Effector memory CD8-positive, alpha-beta T cell (primary cell): ENCODE measurements at regions not wholly inside any gene's neighbourhood (a gene's known extent, or its start where the extent isn't known, plus 50 kb on each side); places are given as distances from the start of the nearest gene placed in this dataset.

Source experiments
- ATAC-seq: fragments of 150-1000 bp; cut with Tn5 transposase; replicated peaks from 2 replicates; pipeline ENCODE4 v1.10.0; 2021; ENCODE audit warnings: mild to moderate bottlenecking, moderate library complexity
- DNase-seq, 3 experiments: peaks; one replicate each; pipeline ENCODE4 v3.0.0; 2021
- H3K27ac Mint-ChIP-seq, 2 donors: one replicate each; pipeline ENCODE4 v1.8.0; 2022; ENCODE audit warnings: mild to moderate bottlenecking in 2 of 2, mixed read lengths in 2 of 2, moderate library complexity in 2 of 2
- H3K27me3 Mint-ChIP-seq, 2 donors: one replicate each; pipeline ENCODE4 v1.8.0; 2022; ENCODE audit warnings: mixed read lengths in 2 of 2
- H3K36me3 Mint-ChIP-seq: one replicate; pipeline ENCODE4 v1.8.0; 2022; ENCODE audit warnings: mild to moderate bottlenecking, moderate library complexity, mixed read lengths; ENCODE audit not compliant: insufficient read depth
- H3K4me1 Mint-ChIP-seq, 2 donors: one replicate each; pipeline ENCODE4 v1.8.0; 2022; ENCODE audit warnings: low read depth in 2 of 2, mixed read lengths in 2 of 2
- H3K4me3 Mint-ChIP-seq, 2 donors: one replicate each; pipeline ENCODE4 v1.8.0; 2022; ENCODE audit warnings: mild to moderate bottlenecking in 2 of 2, mixed read lengths in 2 of 2, moderate library complexity in 2 of 2
- H3K9me3 Mint-ChIP-seq, 2 donors: one replicate each; pipeline ENCODE4 v1.8.0; 2022; ENCODE audit warnings: mixed read lengths in 2 of 2

DNA sequence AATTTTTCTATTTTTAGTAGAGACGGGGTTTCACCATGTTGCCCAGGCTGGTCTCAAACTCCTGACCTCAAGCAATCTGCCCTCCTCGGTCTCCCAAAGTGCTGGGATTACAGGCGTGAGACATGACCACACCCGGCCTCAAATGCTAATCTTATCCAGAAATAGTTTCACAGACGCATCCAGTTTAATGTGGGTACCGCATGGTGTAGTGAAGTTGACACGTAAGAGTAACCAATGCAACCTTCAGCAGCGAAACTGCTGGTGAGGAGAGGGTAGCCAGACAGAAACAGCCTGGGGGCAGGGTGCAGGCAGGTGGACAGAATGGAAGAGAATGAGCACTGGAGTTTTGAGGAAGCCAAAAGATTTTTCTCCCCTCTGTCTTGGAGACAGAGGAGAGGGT lies 63.5 kb upstream of the FAM180A start:
- H3K4me3 Mint-ChIP-seq = no peak overlapping the region
- peaks cover 0 to 13% of the 10 kb centered on the region in 2 donors for H3K4me1 Mint-ChIP-seq
- ATAC-seq (no peak), DNase-seq (no peak)
- no peak overlapping the region for H3K27ac Mint-ChIP-seq
- no peaks in the 10 kb centered on the region for H3K36me3 Mint-ChIP-seq
- H3K9me3 Mint-ChIP-seq = no peaks in the 10 kb centered on the region
- no peaks in the 10 kb centered on the region for H3K27me3 Mint-ChIP-seq

DNA sequence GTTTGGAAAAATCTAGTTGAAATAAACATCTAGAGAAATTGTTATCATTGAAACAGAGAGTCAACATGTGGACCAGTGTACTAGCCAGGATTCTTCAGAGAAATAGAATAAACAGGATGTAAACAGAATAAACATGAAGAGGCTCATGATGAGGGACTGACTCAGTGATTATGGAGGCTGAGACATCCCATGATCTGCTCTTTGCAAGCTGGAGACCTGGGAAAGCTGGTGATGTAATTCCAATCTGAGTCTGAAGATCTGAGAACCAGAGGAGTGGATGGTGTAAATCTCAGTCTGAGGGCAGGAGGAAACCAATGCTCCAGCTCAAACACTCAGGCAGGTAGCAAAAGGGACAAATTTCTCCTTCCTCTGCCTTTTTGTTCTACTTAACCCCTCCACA lies 62.9 kb upstream of the FAM180A start:
- no peaks in the 10 kb centered on the region for H3K27me3 Mint-ChIP-seq
- ATAC-seq (no peak), DNase-seq (no peak)
- H3K4me3 Mint-ChIP-seq = no peak overlapping the region
- no peaks in the 10 kb centered on the region for H3K36me3 Mint-ChIP-seq
- H3K4me1 Mint-ChIP-seq = peaks cover 0 to 13% of the 10 kb centered on the region in 2 donors
- H3K9me3 Mint-ChIP-seq = no peaks in the 10 kb centered on the region
- H3K27ac Mint-ChIP-seq = peak overlapping the region in 1 of 2 donors; percentile 51

DNA sequence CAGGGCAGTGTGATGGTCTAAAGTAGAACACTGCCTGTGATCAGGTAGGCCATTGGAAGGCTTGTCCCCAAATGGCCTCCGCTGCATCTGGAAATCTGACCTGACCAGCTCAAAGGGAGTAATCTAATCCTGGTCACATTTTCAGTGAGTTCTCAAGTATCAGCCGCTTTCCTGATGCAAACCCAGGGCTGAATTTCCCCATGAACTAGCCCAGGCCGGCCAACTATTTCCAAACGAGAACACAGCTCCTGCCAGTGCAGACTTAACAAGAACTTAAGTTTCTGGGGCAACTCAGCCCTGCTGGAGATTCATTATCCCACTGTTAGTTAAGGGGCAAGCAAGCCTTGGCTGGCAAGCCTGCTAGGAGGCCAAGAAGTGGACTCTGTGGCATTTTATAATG lies 59.6 kb upstream of the FAM180A start:
- no peak overlapping the region for H3K4me3 Mint-ChIP-seq
- peak overlapping the region in 1 of 2 donors; percentile 66 for H3K27ac Mint-ChIP-seq
- no peaks in the 10 kb centered on the region for H3K9me3 Mint-ChIP-seq
- H3K36me3 Mint-ChIP-seq = peaks cover 4% of the 10 kb centered on the region
- ATAC-seq = no peak
- peaks cover 0 to 11% of the 10 kb centered on the region in 2 donors for H3K4me1 Mint-ChIP-seq
- DNase-seq = no peak
- H3K27me3 Mint-ChIP-seq = no peaks in the 10 kb centered on the region

DNA sequence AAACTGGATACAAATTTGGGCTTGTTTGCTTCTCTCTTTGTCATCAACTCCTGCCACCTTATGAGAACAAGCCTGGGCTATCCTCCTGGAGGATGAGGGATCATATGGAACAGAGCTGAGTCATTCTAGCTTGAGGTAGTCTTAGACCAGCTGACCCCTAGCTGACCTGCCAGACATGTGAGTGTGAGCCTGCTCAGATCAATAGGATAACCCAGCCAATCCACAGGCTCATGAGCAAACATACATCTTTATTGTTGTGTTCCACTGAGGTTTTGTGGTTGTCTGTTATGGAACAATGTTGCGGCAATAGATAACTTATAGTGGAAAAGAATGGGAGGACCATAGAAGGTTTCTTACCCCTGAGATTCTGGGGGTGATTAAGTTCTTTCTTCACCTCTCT lies 54.5 kb upstream of the FAM180A start:
- Mint-ChIP-seq H3K27ac (no peak overlapping the region), H3K4me1 (peaks cover 5 to 7% of the 10 kb centered on the region in 2 donors), H3K27me3 (peaks cover 18 to 22% of the 10 kb centered on the region in 2 donors), H3K9me3 (no peaks in the 10 kb centered on the region), H3K4me3 (no peak overlapping the region), H3K36me3 (peaks cover 4% of the 10 kb centered on the region)
- ATAC-seq (no peak), DNase-seq (no peak)

DNA sequence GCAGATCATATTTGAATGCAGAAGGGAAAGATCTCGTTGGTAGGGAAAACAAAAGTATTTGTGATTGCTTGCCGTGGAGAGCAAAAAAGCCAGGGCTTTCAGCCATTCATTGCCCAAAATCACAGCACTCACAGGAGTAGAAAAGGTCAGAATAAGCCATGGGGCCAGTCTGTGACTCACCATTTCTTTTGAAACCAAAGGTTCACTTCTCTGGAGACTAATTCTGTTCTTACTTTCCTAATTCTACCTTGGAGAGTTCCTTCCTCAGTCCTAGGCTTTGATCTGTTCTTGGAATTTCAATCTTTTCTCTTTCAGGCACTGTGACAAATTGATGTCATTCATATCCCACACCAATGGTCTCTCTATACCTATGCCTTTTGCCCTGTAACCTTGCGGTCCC lies 54.1 kb upstream of the FAM180A start:
- H3K27ac Mint-ChIP-seq = no peak overlapping the region
- peaks cover 5 to 7% of the 10 kb centered on the region in 2 donors for H3K4me1 Mint-ChIP-seq
- H3K27me3 Mint-ChIP-seq = peaks cover 19 to 22% of the 10 kb centered on the region in 2 donors
- no peaks in the 10 kb centered on the region for H3K9me3 Mint-ChIP-seq
- peaks cover 4% of the 10 kb centered on the region for H3K36me3 Mint-ChIP-seq
- ATAC-seq = no peak
- DNase-seq = no peak
- H3K4me3 Mint-ChIP-seq = no peak overlapping the region

DNA sequence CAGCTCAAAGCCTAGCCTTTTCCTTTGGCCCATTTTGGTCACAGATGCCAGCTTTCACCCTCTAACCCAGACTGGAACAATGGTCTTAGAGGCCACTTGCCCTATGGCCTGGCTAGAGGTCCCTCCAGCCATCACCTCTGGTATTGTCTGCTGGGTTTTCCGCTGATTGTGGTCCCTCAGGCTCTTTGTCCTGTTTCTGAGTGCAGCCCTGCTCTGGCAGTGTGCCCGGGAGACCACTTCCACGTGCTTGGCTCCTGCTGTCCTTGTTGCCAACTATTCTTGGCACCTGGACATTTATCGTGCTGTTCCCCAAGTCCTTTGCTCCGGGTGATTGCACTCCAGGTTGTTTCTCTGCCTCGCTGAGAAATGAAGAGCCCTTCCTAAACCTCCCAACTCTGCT lies 53.3 kb upstream of the FAM180A start:
- H3K27ac Mint-ChIP-seq = no peak overlapping the region
- H3K27me3 Mint-ChIP-seq = peaks cover 19 to 22% of the 10 kb centered on the region in 2 donors
- peak overlapping the region in 1 of 2 donors; percentile 62 for H3K4me3 Mint-ChIP-seq
- H3K4me1 Mint-ChIP-seq = peaks cover 5 to 13% of the 10 kb centered on the region in 2 donors
- DNase-seq (no peak), ATAC-seq (no peak)
- H3K9me3 Mint-ChIP-seq = no peaks in the 10 kb centered on the region
- peaks cover 4% of the 10 kb centered on the region for H3K36me3 Mint-ChIP-seq

DNA sequence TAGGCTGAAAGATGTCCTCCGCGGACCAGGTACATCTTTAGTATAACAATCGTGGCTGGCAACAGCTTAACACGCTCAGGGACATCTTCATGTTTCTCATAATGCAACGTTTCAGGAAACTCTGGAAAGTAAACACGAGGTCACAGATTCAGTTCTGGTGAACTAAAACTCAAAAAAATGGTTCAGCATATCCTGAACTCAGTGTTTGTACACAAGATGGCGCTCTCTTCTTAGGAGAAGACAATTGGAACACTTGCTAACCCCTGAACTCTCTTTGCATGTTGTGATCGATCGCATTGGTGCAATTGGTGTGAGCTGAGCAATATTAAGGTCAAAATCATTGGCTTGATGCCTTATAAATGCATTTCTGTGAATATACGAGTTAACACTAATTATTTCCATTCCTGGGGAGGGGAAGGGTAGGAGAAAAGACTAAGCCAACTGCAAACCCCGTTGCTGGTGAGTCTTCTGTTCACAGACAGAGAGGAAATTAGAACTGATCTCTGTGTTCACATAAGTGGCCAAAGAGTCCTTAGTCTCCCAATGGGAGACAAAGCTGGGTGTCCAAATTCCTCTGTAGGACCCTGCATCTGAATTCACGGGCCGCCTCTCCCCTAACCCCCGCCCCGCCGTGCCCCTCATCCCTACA lies 52.6 kb upstream of the FAM180A start:
- Mint-ChIP-seq H3K27me3 (peaks cover 19 to 22% of the 10 kb centered on the region in 2 donors), H3K9me3 (no peaks in the 10 kb centered on the region), H3K4me1 (peaks cover 5 to 15% of the 10 kb centered on the region in 2 donors), H3K4me3 (peak overlapping the region; percentile 13 to 62), H3K27ac (no peak overlapping the region), H3K36me3 (peaks cover 4% of the 10 kb centered on the region)
- peak; percentile 53 to 59 (median 58) for DNase-seq
- ATAC-seq = peak; percentile 92

DNA sequence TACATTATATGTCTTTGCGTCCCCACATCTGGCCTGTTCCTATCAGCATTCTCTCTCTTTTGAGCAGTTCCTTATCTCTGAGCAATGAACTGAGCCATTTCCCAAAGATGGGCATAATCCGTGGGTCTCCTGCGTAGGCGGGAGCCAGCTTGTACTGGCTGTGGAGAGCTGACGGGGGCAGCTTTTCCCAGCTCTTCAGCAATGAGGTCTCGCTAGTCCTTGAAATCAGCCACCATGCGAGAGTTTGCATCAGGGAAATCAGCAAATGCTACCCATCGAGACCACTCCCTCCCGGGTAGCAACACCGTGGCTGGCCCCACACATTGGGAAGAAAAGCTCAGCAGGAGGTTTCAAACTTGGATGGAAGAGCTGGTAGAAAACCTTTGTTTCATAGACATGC lies 51.9 kb upstream of the FAM180A start:
- ATAC-seq = no peak
- Mint-ChIP-seq H3K36me3 (peaks cover 4% of the 10 kb centered on the region), H3K4me1 (peaks cover 5 to 15% of the 10 kb centered on the region in 2 donors), H3K9me3 (no peaks in the 10 kb centered on the region), H3K27me3 (peaks cover 19 to 22% of the 10 kb centered on the region in 2 donors), H3K27ac (no peak overlapping the region), H3K4me3 (peak overlapping the region in 1 of 2 donors; percentile 27)
- DNase-seq = no peak

DNA sequence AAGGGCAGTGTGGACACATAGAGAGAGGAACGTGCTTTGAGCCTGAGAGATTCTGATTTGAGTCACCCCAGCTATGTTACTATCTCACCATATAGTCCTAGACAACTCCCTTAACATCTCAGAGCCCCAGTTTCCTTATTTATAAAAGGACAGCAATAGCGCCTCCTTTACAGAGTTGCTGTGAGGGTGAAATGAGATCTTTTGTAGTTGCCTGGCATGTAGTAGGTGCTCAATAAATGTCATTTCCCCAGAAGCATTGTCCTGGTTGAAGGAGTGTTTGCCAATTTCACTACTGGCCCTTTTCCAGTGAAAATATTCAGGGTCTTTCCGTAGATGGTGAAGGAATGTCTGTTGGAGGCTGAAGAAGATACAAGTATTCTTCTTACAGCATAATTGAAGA lies 51.3 kb upstream of the FAM180A start:
- peaks cover 5 to 15% of the 10 kb centered on the region in 2 donors for H3K4me1 Mint-ChIP-seq
- ATAC-seq (no peak), DNase-seq (no peak)
- H3K27me3 Mint-ChIP-seq = peaks cover 19 to 22% of the 10 kb centered on the region in 2 donors
- no peak overlapping the region for H3K4me3 Mint-ChIP-seq
- peaks cover 4% of the 10 kb centered on the region for H3K36me3 Mint-ChIP-seq
- H3K9me3 Mint-ChIP-seq = no peaks in the 10 kb centered on the region
- no peak overlapping the region for H3K27ac Mint-ChIP-seq
